H1 (cell line): ENCODE measurements at regions not wholly inside any gene's neighbourhood (a gene's known extent, or its start where the extent isn't known, plus 50 kb on each side); places are given as distances from the start of the nearest gene placed in this dataset.

Source experiments
- ATF2 ChIP-seq: IDR thresholded peaks from 2 replicates; pipeline ENCODE4 v1.6.1; 2012; ENCODE audit warnings: low read length, inconsistent platforms
- CHD7 ChIP-seq: fragments of 300-600 bp; sonication (generic); IDR thresholded peaks from 2 replicates; pipeline ENCODE4 v1.7.1; 2012; ENCODE audit warnings: low read length, moderate library complexity, mild to moderate bottlenecking, inconsistent platforms; ENCODE audit not compliant: insufficient replicate concordance
- CTBP2 ChIP-seq: IDR thresholded peaks from 2 replicates; pipeline ENCODE4 v1.7.0; 2011; ENCODE audit warnings: borderline replicate concordance, mild to moderate bottlenecking, moderate library complexity, mixed read lengths, low read length; ENCODE audit not compliant: insufficient read depth, insufficient read length
- EP300 ChIP-seq, 2 experiments: IDR thresholded peaks; 1 replicate in 1 of 2; 2 replicates in 1 of 2; pipeline ENCODE4 v1.6.1; 2011 to 2012; ENCODE audit warnings: low read depth in 2 of 2, low read length in 2 of 2, mild to moderate bottlenecking in 2 of 2, borderline replicate concordance in 1 of 2, inconsistent platforms in 1 of 2, moderate library complexity in 1 of 2
- GTF2F1 ChIP-seq: IDR thresholded peaks from 2 replicates; pipeline ENCODE4 v1.6.1; 2012; ENCODE audit warnings: low read depth, low read length, improper control_type of control experiment, borderline replicate concordance
- MAFK ChIP-seq: IDR thresholded peaks from 2 replicates; pipeline ENCODE4 v1.6.1; 2012; ENCODE audit warnings: low read depth, mild to moderate bottlenecking, improper control_type of control experiment, low read length
- RBBP5 ChIP-seq: IDR thresholded peaks from 2 replicates; pipeline ENCODE4 v1.7.1; 2012; ENCODE audit warnings: low read depth, mild to moderate bottlenecking, inconsistent platforms, low read length, moderate library complexity, borderline replicate concordance
- SRF ChIP-seq: IDR thresholded peaks from 2 replicates; pipeline ENCODE4 v1.6.1; 2011; ENCODE audit warnings: mild to moderate bottlenecking, low read depth, low read length, moderate library complexity
- SUZ12 ChIP-seq: fragments of 200-600 bp; sonication (generic); IDR thresholded peaks from 2 replicates; pipeline ENCODE4 v1.6.1; 2012; ENCODE audit warnings: mild to moderate bottlenecking, inconsistent platforms, low read length, moderate library complexity, mixed read lengths
- TAF7 ChIP-seq: optimal IDR thresholded peaks from 2 replicates; pipeline ENCODE3; 2011; ENCODE audit warnings: low read depth, mild to moderate bottlenecking, inconsistent platforms, low read length, moderate library complexity, borderline replicate concordance

- TF ChIP-seq CHD7 (no peak), ATF2 (no peak), GTF2F1 (no peak), TAF7 (no peak), RBBP5 (no peak), MAFK (no peak), CTBP2 (no peak), SUZ12 (no peak), EP300 (IDR thresholded peaks at IDR 0.05; ENCODE audit: borderline replicate concordance in 1 of 2, low read depth in 2 of 2, low read length in 2 of 2) (no peak), SRF (no peak)
Observed at GRCh38 chr2:220593526-220593925, 966.1 kb downstream of the SLC4A3 start (continued).
